OCI-LY1 (cell line): ENCODE measurements at regions not wholly inside any gene's neighbourhood (a gene's known extent, or its start where the extent isn't known, plus 50 kb on each side); places are given as distances from the start of the nearest gene placed in this dataset.

Source experiments
- H2AFZ ChIP-seq: fragments of 200-600 bp; sonication (generic), shearing (Covaris generic); 2 replicates; pipeline ENCODE4 v1.6.0; 2014; ENCODE audit warnings: antibody characterized with exemption, mild to moderate bottlenecking, low read length
- H3F3A ChIP-seq: fragments of 200-600 bp; sonication (generic), shearing (Covaris generic); 2 replicates; pipeline ENCODE4 v1.6.0; 2014; ENCODE audit warnings: mild to moderate bottlenecking, antibody characterized with exemption, low read length, moderate library complexity; ENCODE audit not compliant: insufficient read depth
- H3K27ac ChIP-seq: fragments of 200-600 bp; sonication (generic); 2 replicates; pipeline ENCODE4 v1.5.1; 2014; ENCODE audit warnings: low read length, mixed run types, mild to moderate bottlenecking, low read depth; ENCODE audit not compliant: poor library complexity, severe bottlenecking
- H3K27me3 ChIP-seq: fragments of 200-600 bp; sonication (generic); 2 replicates; pipeline ENCODE4 v1.6.0; 2014; ENCODE audit warnings: antibody characterized with exemption, mild to moderate bottlenecking, low read length, moderate library complexity; ENCODE audit not compliant: insufficient read depth
- H3K36me3 ChIP-seq: fragments of 200-600 bp; sonication (generic); 2 replicates; pipeline ENCODE4 v1.6.1; 2014; ENCODE audit warnings: mild to moderate bottlenecking, antibody characterized with exemption, low read length, moderate library complexity, mixed read lengths; ENCODE audit not compliant: insufficient read depth
- H3K4me1 ChIP-seq: fragments of 200-600 bp; sonication (generic); 2 replicates; pipeline ENCODE4 v1.5.1; 2014; ENCODE audit warnings: mild to moderate bottlenecking, low read length, moderate library complexity; ENCODE audit not compliant: insufficient read depth, severe bottlenecking
- H3K4me2 ChIP-seq: fragments of 200-600 bp; sonication (generic), shearing (Covaris generic); 2 replicates; pipeline ENCODE4 v1.6.1; 2014; ENCODE audit warnings: low read length
- H3K4me3 ChIP-seq: fragments of 200-600 bp; sonication (generic); 2 replicates; pipeline ENCODE4 v1.5.1; 2014; ENCODE audit warnings: low read length, low read depth, mild to moderate bottlenecking, mixed read lengths; ENCODE audit not compliant: poor library complexity, severe bottlenecking
- H3K79me2 ChIP-seq: fragments of 200-600 bp; shearing (Covaris generic); 2 replicates; pipeline ENCODE4 v1.6.1; 2016; ENCODE audit warnings: mixed run types, low read length, mixed read lengths; ENCODE audit not compliant: insufficient read depth
- H3K9ac ChIP-seq: fragments of 200-600 bp; sonication (generic), shearing (Covaris generic); 2 replicates; pipeline ENCODE4 v1.6.1; 2014; ENCODE audit warnings: mild to moderate bottlenecking, low read length, mixed read lengths
- H3K9me2 ChIP-seq: fragments of 200-600 bp; sonication (generic), shearing (Covaris generic); 2 replicates; pipeline ENCODE4 v1.6.1; 2014; ENCODE audit warnings: low read depth, mild to moderate bottlenecking, low read length, mixed read lengths
- H3K9me3 ChIP-seq: fragments of 200-600 bp; shearing (Covaris generic); 2 replicates; pipeline ENCODE4 v1.6.1; 2014; ENCODE audit warnings: low read length, mixed read lengths
- H4K20me1 ChIP-seq: fragments of 200-600 bp; sonication (generic), shearing (Covaris generic); 2 replicates; pipeline ENCODE4 v1.6.0; 2016; ENCODE audit warnings: mild to moderate bottlenecking, low read length; ENCODE audit not compliant: insufficient read depth
- CTCF ChIP-seq: fragments of 200-600 bp; sonication (generic), shearing (Covaris generic); IDR thresholded peaks from 2 replicates; pipeline ENCODE4 v1.5.1; 2017; ENCODE audit warnings: mild to moderate bottlenecking, antibody characterized with exemption, low read length, moderate library complexity, mixed read lengths
- EZH2 ChIP-seq: fragments of 200-600 bp; sonication (generic), shearing (Covaris generic); IDR thresholded peaks from 2 replicates; pipeline ENCODE4 v1.8.0; 2017; ENCODE audit warnings: borderline replicate concordance, mixed run types, mild to moderate bottlenecking, antibody characterized with exemption, low read length, moderate library complexity, mixed read lengths

GRCh38 chr3:117285737-117286136, 576.2 kb downstream of the TUSC7 start:
- no peak for TF ChIP-seq EZH2
- no peak for TF ChIP-seq CTCF
- H4K20me1 ChIP-seq: no peaks in the 10 kb centered on the region
- H3K27me3 ChIP-seq: no peaks in the 10 kb centered on the region
- H3K9me2 ChIP-seq: no peaks in the 10 kb centered on the region
- no peak overlapping the region for H2AFZ ChIP-seq
- H3F3A ChIP-seq: no peaks in the 10 kb centered on the region
- H3K27ac ChIP-seq: no peak overlapping the region
- H3K36me3 ChIP-seq: no peaks in the 10 kb centered on the region
- no peaks in the 10 kb centered on the region for H3K9me3 ChIP-seq
- H3K4me2 ChIP-seq: no peak overlapping the region
- H3K79me2 ChIP-seq: no peaks in the 10 kb centered on the region
- H3K9ac ChIP-seq: no peak overlapping the region
- no peak overlapping the region for H3K4me3 ChIP-seq
- H3K4me1 ChIP-seq: no peaks in the 10 kb centered on the region

DNA sequence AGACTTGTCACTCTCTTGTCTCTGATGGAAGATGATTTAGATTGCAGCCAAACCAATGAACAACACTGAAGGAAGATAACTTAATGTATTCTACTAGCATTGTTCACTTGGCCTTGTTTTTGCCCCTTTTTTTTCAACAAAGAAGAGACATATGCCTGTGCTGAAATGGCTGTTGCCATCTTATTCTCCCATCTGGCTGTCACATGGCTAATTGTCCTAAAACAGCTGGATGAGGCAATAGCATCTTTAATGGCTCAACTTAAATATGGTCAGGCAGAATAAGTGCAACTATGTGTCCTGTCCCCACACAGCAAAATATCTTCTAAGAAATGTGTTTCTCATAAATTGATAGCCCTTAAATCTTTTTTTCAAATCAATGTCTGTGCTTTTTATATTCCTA, 576.9 kb downstream of the TUSC7 start:
- no peaks in the 10 kb centered on the region for H3K9me3 ChIP-seq
- no peaks in the 10 kb centered on the region for H3K9me2 ChIP-seq
- H3K9ac ChIP-seq: no peak overlapping the region
- H3F3A ChIP-seq: no peaks in the 10 kb centered on the region
- no peaks in the 10 kb centered on the region for H3K36me3 ChIP-seq
- H2AFZ ChIP-seq: no peak overlapping the region
- TF ChIP-seq CTCF (no peak), EZH2 (no peak)
- H4K20me1 ChIP-seq: no peaks in the 10 kb centered on the region
- H3K27ac ChIP-seq: no peak overlapping the region
- H3K79me2 ChIP-seq: no peaks in the 10 kb centered on the region
- no peak overlapping the region for H3K4me2 ChIP-seq
- no peaks in the 10 kb centered on the region for H3K4me1 ChIP-seq
- no peak overlapping the region for H3K4me3 ChIP-seq
- no peaks in the 10 kb centered on the region for H3K27me3 ChIP-seq

GRCh38 chr3:117287602-117288001, 578.0 kb downstream of the TUSC7 start:
- H3F3A ChIP-seq: no peaks in the 10 kb centered on the region
- TF ChIP-seq CTCF: no peak
- no peak for TF ChIP-seq EZH2
- H4K20me1 ChIP-seq: no peaks in the 10 kb centered on the region
- H3K4me1 ChIP-seq: no peaks in the 10 kb centered on the region
- no peak overlapping the region for H3K4me2 ChIP-seq
- no peaks in the 10 kb centered on the region for H3K36me3 ChIP-seq
- H3K9ac ChIP-seq: no peak overlapping the region
- no peaks in the 10 kb centered on the region for H3K9me2 ChIP-seq
- no peak overlapping the region for H3K27ac ChIP-seq
- no peak overlapping the region for H3K4me3 ChIP-seq
- H3K9me3 ChIP-seq: no peaks in the 10 kb centered on the region
- no peak overlapping the region for H2AFZ ChIP-seq
- no peaks in the 10 kb centered on the region for H3K27me3 ChIP-seq
- no peaks in the 10 kb centered on the region for H3K79me2 ChIP-seq
